ENCODE measurements at regions not wholly inside any gene's neighbourhood (a gene's known extent, or its start where the extent isn't known, plus 50 kb on each side); places are given as distances from the start of the nearest gene placed in this dataset.
A peak's percentile ranks its signal among the peaks of the same experiment; 100 is the strongest.

- Histone ChIP-seq H3K23ac (ENCODE audit: low read length in 2 of 2) (no peak overlapping the region), H3K14ac (ENCODE audit: low read length in 2 of 2) (no peak overlapping the region), H3K4me1 (ENCODE audit: control insufficient read depth, insufficient read depth, low read depth, low read length) (no peaks in the 10 kb centered on the region), H2BK120ac (ENCODE audit: low read depth, low read length) (peak overlapping the region; percentile 54), H3K36me3 (ENCODE audit: control insufficient read depth in 1 of 2, insufficient read depth in 2 of 2, low read depth in 1 of 2, low read length in 2 of 2) (no peaks in the 10 kb centered on the region), H2BK15ac (ENCODE audit: low read depth, poor library complexity, severe bottlenecking) (no peak overlapping the region), H3K9me3 (ENCODE audit: control insufficient read depth, low read length) (peaks cover 9% of the 10 kb centered on the region), H3K27ac (ENCODE audit: low read length, poor library complexity, severe bottlenecking) (no peak overlapping the region), H2AK5ac (ENCODE audit: low read length, severe bottlenecking) (no peak overlapping the region), H3K4me2 (ENCODE audit: low read length, poor library complexity, severe bottlenecking) (no peak overlapping the region), H3K18ac (ENCODE audit: low read depth in 1 of 2, low read length in 2 of 2) (peak overlapping the region; percentile 2 to 60), H4K91ac (ENCODE audit: low read length) (peak overlapping the region; percentile 82), H3K9ac (ENCODE audit: low read length) (peak overlapping the region; percentile 70), H3K4ac (ENCODE audit: low read depth in 1 of 2, low read length in 2 of 2) (peak overlapping the region; percentile 67 to 94), H3K27me3 (ENCODE audit: control insufficient read depth in 1 of 2, insufficient read depth in 1 of 2, low read length in 2 of 2) (peaks cover 0 to 22% of the 10 kb centered on the region in 2 experiments), H2BK12ac (ENCODE audit: low read length in 2 of 2) (peak overlapping the region; percentile 42 to 71), H3K79me1 (replicated peaks; ENCODE audit: low read length, poor library complexity, severe bottlenecking) (no peaks in the 10 kb centered on the region), H2BK5ac (ENCODE audit: low read depth, low read length, poor library complexity, severe bottlenecking) (no peak overlapping the region), H3K4me3 (ENCODE audit: insufficient read depth in 1 of 2, low read depth in 1 of 2, low read length in 2 of 2) (no peak overlapping the region), H2AFZ (ENCODE audit: low read depth, low read length) (no peak overlapping the region), H4K8ac (ENCODE audit: low read length) (no peak overlapping the region)
- 75% methylated on average over 2 of the region's 3 CpGs for WGBS
- peak; percentile 21 for DNase-seq
Observed at GRCh38 chr3:167940241-167940640, 155.5 kb downstream of the GOLIM4 start.

GRCh38 chr3:167938516-167938915, 157.2 kb downstream of the GOLIM4 start:
- H3K4me3 ChIP-seq (ENCODE audit: insufficient read depth in 1 of 2, low read depth in 1 of 2, low read length in 2 of 2) = no peak overlapping the region
- peaks cover 9% of the 10 kb centered on the region for H3K9me3 ChIP-seq (ENCODE audit: control insufficient read depth, low read length)
- no peak overlapping the region for H3K4ac ChIP-seq (ENCODE audit: low read depth in 1 of 2, low read length in 2 of 2)
- H3K27me3 ChIP-seq (ENCODE audit: control insufficient read depth in 1 of 2, insufficient read depth in 1 of 2, low read length in 2 of 2) = peaks cover 0 to 14% of the 10 kb centered on the region in 2 experiments
- H3K4me1 ChIP-seq (ENCODE audit: control insufficient read depth, insufficient read depth, low read depth, low read length) = no peaks in the 10 kb centered on the region
- H4K91ac ChIP-seq (ENCODE audit: low read length) = no peak overlapping the region
- no peak overlapping the region for H3K14ac ChIP-seq (ENCODE audit: low read length in 2 of 2)
- no peak overlapping the region for H2BK5ac ChIP-seq (ENCODE audit: low read depth, low read length, poor library complexity, severe bottlenecking)
- no peak overlapping the region for H3K18ac ChIP-seq (ENCODE audit: low read depth in 1 of 2, low read length in 2 of 2)
- no peak overlapping the region for H3K27ac ChIP-seq (ENCODE audit: low read length, poor library complexity, severe bottlenecking)
- no peak for DNase-seq
- H2AK5ac ChIP-seq (ENCODE audit: low read length, severe bottlenecking) = no peak overlapping the region
- no peak overlapping the region for H2BK15ac ChIP-seq (ENCODE audit: low read depth, poor library complexity, severe bottlenecking)
- no peak overlapping the region for H3K4me2 ChIP-seq (ENCODE audit: low read length, poor library complexity, severe bottlenecking)
- H3K36me3 ChIP-seq (ENCODE audit: control insufficient read depth in 1 of 2, insufficient read depth in 2 of 2, low read depth in 1 of 2, low read length in 2 of 2) = no peaks in the 10 kb centered on the region
- H2BK12ac ChIP-seq (ENCODE audit: low read length in 2 of 2) = no peak overlapping the region
- no peak overlapping the region for H3K23ac ChIP-seq (ENCODE audit: low read length in 2 of 2)
- H2AFZ ChIP-seq (ENCODE audit: low read depth, low read length) = no peak overlapping the region
- H3K79me1 ChIP-seq (replicated peaks; ENCODE audit: low read length, poor library complexity, severe bottlenecking) = no peaks in the 10 kb centered on the region
- no peak overlapping the region for H2BK120ac ChIP-seq (ENCODE audit: low read depth, low read length)
- H4K8ac ChIP-seq (ENCODE audit: low read length) = no peak overlapping the region
- H3K9ac ChIP-seq (ENCODE audit: low read length) = no peak overlapping the region

- DNase-seq = no peak
- Histone ChIP-seq H3K4ac (ENCODE audit: low read depth in 1 of 2, low read length in 2 of 2) (no peak overlapping the region), H3K79me1 (replicated peaks; ENCODE audit: low read length, poor library complexity, severe bottlenecking) (no peaks in the 10 kb centered on the region), H3K27me3 (ENCODE audit: control insufficient read depth in 1 of 2, insufficient read depth in 1 of 2, low read length in 2 of 2) (peaks cover 0 to 6% of the 10 kb centered on the region in 2 experiments), H3K18ac (ENCODE audit: low read depth in 1 of 2, low read length in 2 of 2) (no peak overlapping the region), H3K14ac (ENCODE audit: low read length in 2 of 2) (no peak overlapping the region), H3K4me3 (ENCODE audit: insufficient read depth in 1 of 2, low read depth in 1 of 2, low read length in 2 of 2) (no peak overlapping the region), H2AFZ (ENCODE audit: low read depth, low read length) (no peak overlapping the region), H3K36me3 (ENCODE audit: control insufficient read depth in 1 of 2, insufficient read depth in 2 of 2, low read depth in 1 of 2, low read length in 2 of 2) (no peaks in the 10 kb centered on the region), H3K27ac (ENCODE audit: low read length, poor library complexity, severe bottlenecking) (no peak overlapping the region), H2BK15ac (ENCODE audit: low read depth, poor library complexity, severe bottlenecking) (no peak overlapping the region), H2BK5ac (ENCODE audit: low read depth, low read length, poor library complexity, severe bottlenecking) (no peak overlapping the region), H3K4me1 (ENCODE audit: control insufficient read depth, insufficient read depth, low read depth, low read length) (no peaks in the 10 kb centered on the region), H3K9me3 (ENCODE audit: control insufficient read depth, low read length) (peaks cover 9% of the 10 kb centered on the region), H2AK5ac (ENCODE audit: low read length, severe bottlenecking) (no peak overlapping the region), H2BK12ac (ENCODE audit: low read length in 2 of 2) (no peak overlapping the region), H3K4me2 (ENCODE audit: low read length, poor library complexity, severe bottlenecking) (no peak overlapping the region), H4K91ac (ENCODE audit: low read length) (no peak overlapping the region), H2BK120ac (ENCODE audit: low read depth, low read length) (no peak overlapping the region), H3K9ac (ENCODE audit: low read length) (no peak overlapping the region), H3K23ac (ENCODE audit: low read length in 2 of 2) (no peak overlapping the region), H4K8ac (ENCODE audit: low read length) (no peak overlapping the region)
- WGBS = 90% methylated on average over 5 of the region's 6 CpGs
Observed at GRCh38 chr3:167936019-167936418, 159.7 kb downstream of the GOLIM4 start.

GRCh38 chr3:167930453-167930852, 165.3 kb downstream of the GOLIM4 start:
- WGBS = 100% methylated on average over 1 of the region's 1 CpG
- H3K4me3 ChIP-seq (ENCODE audit: insufficient read depth in 1 of 2, low read depth in 1 of 2, low read length in 2 of 2) = no peak overlapping the region

More at GRCh38 chr3:167930453-167930852, 165.3 kb downstream of the GOLIM4 start:
- Histone ChIP-seq H3K14ac (ENCODE audit: low read length in 2 of 2) (no peak overlapping the region), H3K9ac (ENCODE audit: low read length) (no peak overlapping the region), H2AK5ac (ENCODE audit: low read length, severe bottlenecking) (no peak overlapping the region), H3K27me3 (ENCODE audit: control insufficient read depth in 1 of 2, insufficient read depth in 1 of 2, low read length in 2 of 2) (no peaks in the 10 kb centered on the region), H3K27ac (ENCODE audit: low read length, poor library complexity, severe bottlenecking) (no peak overlapping the region), H2BK5ac (ENCODE audit: low read depth, low read length, poor library complexity, severe bottlenecking) (no peak overlapping the region), H3K4ac (ENCODE audit: low read depth in 1 of 2, low read length in 2 of 2) (no peak overlapping the region), H3K79me1 (replicated peaks; ENCODE audit: low read length, poor library complexity, severe bottlenecking) (no peaks in the 10 kb centered on the region), H3K4me2 (ENCODE audit: low read length, poor library complexity, severe bottlenecking) (no peak overlapping the region), H3K18ac (ENCODE audit: low read depth in 1 of 2, low read length in 2 of 2) (no peak overlapping the region), H3K36me3 (ENCODE audit: control insufficient read depth in 1 of 2, insufficient read depth in 2 of 2, low read depth in 1 of 2, low read length in 2 of 2) (no peaks in the 10 kb centered on the region), H3K4me1 (ENCODE audit: control insufficient read depth, insufficient read depth, low read depth, low read length) (no peaks in the 10 kb centered on the region), H3K23ac (ENCODE audit: low read length in 2 of 2) (no peak overlapping the region), H2BK15ac (ENCODE audit: low read depth, poor library complexity, severe bottlenecking) (no peak overlapping the region), H4K8ac (ENCODE audit: low read length) (no peak overlapping the region), H2BK12ac (ENCODE audit: low read length in 2 of 2) (no peak overlapping the region), H4K91ac (ENCODE audit: low read length) (no peak overlapping the region), H2AFZ (ENCODE audit: low read depth, low read length) (no peak overlapping the region), H2BK120ac (ENCODE audit: low read depth, low read length) (no peak overlapping the region), H3K9me3 (ENCODE audit: control insufficient read depth, low read length) (no peaks in the 10 kb centered on the region)
- DNase-seq = no peak
